AG09309 (cell line): ENCODE measurements at regions not wholly inside any gene's neighbourhood (a gene's known extent, or its start where the extent isn't known, plus 50 kb on each side); places are given as distances from the start of the nearest gene placed in this dataset.

Source experiments
- DNase-seq: peaks from one replicate; pipeline ENCODE4 v3.0.0-alpha.2; 2010; ENCODE audit warnings: low read depth
- H3K4me3 ChIP-seq: 2 replicates; pipeline ENCODE4 v1.5.1; 2011; ENCODE audit warnings: mild to moderate bottlenecking, low read depth, low read length, moderate library complexity; ENCODE audit not compliant: control insufficient read depth
- TF ChIP-seq, protein P1 (sequence below): IDR thresholded peaks from 2 replicates; pipeline ENCODE4 v1.5.1; 2011; ENCODE audit warnings: mild to moderate bottlenecking, low read depth, low read length, inconsistent platforms; ENCODE audit not compliant: insufficient read depth, control insufficient read depth; ENCODE audit errors: missing control alignments

DNA sequence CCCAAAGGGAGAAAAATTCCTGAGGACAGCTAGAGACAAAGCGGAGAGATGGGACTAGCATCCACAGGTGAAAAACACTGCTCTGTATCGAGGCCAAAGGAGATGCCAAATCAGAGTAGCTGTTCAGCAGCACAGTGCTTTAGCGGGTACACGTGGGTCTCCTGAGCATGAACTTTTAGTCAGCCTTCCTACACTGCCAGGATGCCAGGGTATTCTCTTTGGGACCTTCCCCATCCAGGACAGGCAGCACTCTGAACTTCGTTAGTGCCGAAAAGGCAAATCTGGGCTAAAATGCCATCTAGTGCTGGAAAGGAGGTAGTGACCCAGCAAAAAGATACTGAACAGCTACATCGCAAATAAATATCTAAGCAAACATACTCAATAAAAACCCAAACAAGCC lies 64.9 kb downstream of the C6orf58 start:
- TF ChIP-seq, protein P1, sequence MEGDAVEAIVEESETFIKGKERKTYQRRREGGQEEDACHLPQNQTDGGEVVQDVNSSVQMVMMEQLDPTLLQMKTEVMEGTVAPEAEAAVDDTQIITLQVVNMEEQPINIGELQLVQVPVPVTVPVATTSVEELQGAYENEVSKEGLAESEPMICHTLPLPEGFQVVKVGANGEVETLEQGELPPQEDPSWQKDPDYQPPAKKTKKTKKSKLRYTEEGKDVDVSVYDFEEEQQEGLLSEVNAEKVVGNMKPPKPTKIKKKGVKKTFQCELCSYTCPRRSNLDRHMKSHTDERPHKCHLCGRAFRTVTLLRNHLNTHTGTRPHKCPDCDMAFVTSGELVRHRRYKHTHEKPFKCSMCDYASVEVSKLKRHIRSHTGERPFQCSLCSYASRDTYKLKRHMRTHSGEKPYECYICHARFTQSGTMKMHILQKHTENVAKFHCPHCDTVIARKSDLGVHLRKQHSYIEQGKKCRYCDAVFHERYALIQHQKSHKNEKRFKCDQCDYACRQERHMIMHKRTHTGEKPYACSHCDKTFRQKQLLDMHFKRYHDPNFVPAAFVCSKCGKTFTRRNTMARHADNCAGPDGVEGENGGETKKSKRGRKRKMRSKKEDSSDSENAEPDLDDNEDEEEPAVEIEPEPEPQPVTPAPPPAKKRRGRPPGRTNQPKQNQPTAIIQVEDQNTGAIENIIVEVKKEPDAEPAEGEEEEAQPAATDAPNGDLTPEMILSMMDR, result peak; percentile 79
- peak; percentile 7 for DNase-seq
- H3K4me3 ChIP-seq, result no peak overlapping the region
